Left cardiac atrium (tissue), 4 donors: ENCODE measurements at regions not wholly inside any gene's neighbourhood (a gene's known extent, or its start where the extent isn't known, plus 50 kb on each side); places are given as distances from the start of the nearest gene placed in this dataset.
A peak's percentile ranks its signal among the peaks of the same experiment; 100 is the strongest.

ENCODE experiments used
- ATAC-seq, 2 donors: fragments of 200-7000 bp; cut with Tn5 transposase; one replicate each; pipeline ENCODE4 v1.9.1; 2020; ENCODE audit warnings: mild to moderate bottlenecking in 2 of 2, moderate library complexity in 2 of 2
- DNase-seq: peaks from one replicate; pipeline ENCODE4 v3.0.0-alpha.2; 2020
- intact Hi-C, 2 donors: fragments of 100-400 bp; cut with DNase I; formaldehyde crosslinking; loops; one replicate each; pipeline versions ENCODE4 v1.14.1 to v1.15.1; 2022 to 2023
- donor health status: DM: no; HTN: yes; CAD: no.
- donor health status: DM: no; HTN: yes; CAD: no; lungs with severe emphysema.
- donor health status: DM: yes; HTN: yes; CAD: no.
- donor health status: Dilated cardiomyopathy.

GRCh38 chr12:47562201-47562600, 143.6 kb downstream of the RPAP3 start:
- no peak for ATAC-seq
- intact Hi-C loops, result no loop called here
- no peak for DNase-seq

DNA sequence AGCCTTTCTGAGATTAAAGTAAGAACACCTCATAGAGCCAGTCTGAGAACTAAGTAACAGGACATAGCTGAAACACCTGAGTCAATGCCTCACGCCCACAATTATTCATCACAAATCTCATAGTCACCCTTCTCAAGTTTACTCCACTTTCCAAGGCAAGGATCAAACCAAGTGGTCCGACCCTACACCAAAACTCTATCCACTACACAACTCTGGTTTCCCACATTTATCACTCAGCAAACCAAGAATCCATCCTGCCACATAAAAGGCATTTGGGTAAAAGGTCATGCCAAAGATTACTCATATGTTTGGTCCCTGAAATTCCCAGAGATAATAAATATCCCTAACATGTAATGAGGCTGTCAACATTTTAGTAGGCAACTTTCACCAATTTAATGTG, 144.1 kb downstream of the RPAP3 start:
- DNase-seq (no peak), ATAC-seq (no peak)
- intact Hi-C loops, result no loop called here

DNA sequence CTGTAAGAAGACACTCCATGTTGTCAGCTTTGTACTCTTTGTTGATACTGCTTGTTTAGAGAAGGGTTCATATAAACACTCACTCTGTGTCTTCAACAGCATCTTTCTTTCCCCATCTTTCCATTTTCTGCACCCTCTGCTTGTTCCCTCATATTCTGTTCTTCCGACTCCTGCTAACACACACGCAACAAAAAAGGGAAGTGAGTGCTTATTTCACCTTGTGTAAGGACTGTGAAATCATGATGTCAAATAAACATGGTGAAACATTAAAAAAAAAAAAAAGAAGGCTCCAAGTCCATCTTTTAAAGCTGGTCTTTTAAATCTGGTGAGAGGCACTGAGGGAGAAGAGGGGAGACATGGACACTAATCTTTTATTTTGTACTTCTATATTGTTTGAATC, 145.4 kb downstream of the RPAP3 start:
- DNase-seq (no peak), ATAC-seq (no peak)
- intact Hi-C loops, result no loop called here

DNA sequence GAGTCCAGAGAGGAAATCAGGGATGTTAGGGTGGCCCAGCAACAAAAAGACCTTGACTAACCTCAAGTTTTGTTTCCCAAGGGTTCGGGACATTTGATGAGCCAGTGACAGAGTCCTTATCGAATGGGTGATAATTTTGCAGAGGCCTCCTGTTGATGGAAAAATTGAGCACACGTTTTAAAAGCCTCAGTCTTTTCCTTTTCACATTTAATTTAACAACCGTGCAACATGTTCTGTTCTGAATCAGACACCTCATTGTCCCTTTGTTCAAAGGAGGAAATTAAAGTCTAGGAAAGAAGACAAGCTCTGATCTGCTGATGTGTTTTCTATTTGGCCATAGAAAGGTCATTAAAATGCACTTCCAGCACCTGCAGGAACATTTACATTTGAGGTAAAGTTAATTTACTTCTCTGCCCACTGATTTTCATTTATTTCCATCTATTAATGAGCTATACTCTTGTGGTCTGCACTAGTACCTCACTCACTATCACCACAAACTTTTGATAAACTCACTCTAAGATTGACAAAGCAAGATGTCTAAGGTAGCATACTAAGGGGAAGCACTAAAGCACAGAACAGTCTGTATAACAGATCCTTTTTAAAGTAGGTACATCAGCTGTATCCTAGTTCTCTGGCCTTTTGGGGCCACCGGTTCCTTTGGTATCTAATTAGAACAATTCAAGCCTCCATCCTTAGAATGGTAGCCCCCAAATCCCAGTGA, 147.0 kb downstream of the RPAP3 start:
- ATAC-seq, result no peak
- intact Hi-C loops, result no loop called here
- DNase-seq, result no peak

- ATAC-seq, result no peak
- no peak for DNase-seq
- intact Hi-C loops, result no loop called here
Measured at GRCh38 chr12:47557386-47557785, 148.4 kb downstream of the RPAP3 start.

GRCh38 chr12:47556261-47557030, 149.4 kb downstream of the RPAP3 start:
- DNase-seq (no peak), ATAC-seq (no peak)
- intact Hi-C loops, result no loop called here

- ATAC-seq (no peak), DNase-seq (no peak)
Measured at GRCh38 chr12:47554046-47554653, 151.7 kb downstream of the RPAP3 start.

DNA sequence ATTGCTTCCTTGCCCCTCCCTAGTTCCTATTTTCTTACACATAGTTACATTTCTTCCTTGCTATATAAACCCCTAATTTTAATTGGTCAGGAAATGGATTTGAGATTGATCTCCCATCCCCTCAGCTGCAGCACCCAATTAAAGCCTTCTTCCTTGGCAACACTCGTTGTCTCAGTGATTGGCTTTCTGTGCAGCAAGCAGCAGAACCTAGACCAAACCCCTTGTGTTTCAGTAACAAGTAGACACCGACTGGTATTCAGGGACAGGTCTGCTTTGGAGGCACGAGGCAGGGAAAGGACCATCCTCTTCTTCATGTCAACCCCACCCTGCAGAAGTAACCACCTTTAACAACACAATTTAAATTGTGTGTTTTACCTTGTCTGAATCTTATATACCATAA, 152.6 kb downstream of the RPAP3 start:
- intact Hi-C loops, result no loop called here
- DNase-seq (no peak), ATAC-seq (no peak)

More at GRCh38 chr12:47554046-47554653, 151.7 kb downstream of the RPAP3 start:
- intact Hi-C loops, result no loop called here

DNA sequence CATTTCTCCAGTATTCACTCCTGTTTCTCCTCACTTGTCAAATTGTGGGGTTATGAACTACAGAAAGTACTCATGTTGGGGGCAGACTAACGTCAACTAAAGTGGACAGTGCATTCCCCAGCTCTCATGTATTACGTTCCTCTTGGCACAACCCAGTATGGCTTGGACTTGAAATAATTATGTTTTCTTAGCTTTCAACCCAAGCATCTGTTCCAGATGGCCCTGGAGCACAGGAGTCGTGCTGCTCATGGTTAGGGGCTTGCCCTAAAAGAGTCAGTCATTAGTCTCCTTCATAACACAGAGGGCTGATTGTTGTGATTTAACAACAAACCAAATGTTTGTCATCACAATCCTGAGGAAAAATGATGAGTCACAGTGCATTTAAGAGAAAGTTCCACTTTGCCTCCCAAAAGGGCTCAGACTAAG, 154.4 kb downstream of the RPAP3 start:
- intact Hi-C loops, result no loop called here
- DNase-seq (peak; percentile 26), ATAC-seq (peak; percentile 47 to 98)

DNA sequence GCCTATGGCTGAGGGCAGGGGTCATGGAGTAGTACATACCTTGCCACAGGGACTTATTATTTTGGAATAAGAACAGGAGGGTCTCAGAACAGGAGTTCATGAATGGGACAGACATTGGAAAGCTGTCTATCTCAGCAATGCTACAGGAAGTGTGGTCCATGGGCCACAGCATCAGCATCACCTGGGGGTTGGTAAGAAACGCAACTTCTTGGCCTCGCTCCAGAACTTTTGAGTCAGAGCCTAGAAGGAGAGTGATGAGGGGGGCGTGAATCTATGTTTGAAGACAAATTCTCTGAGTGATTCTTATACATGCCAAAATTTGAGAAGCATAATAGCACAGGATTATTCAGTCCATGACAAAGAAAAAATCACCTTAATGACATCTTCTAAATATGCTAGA, 156.6 kb downstream of the RPAP3 start:
- DNase-seq (no peak), ATAC-seq (no peak)
- intact Hi-C loops, result no loop called here

GRCh38 chr12:47548401-47548800, 157.4 kb downstream of the RPAP3 start:
- ATAC-seq (no peak), DNase-seq (no peak)
- intact Hi-C loops, result no loop called here

- no peak for DNase-seq
- no peak for ATAC-seq
- intact Hi-C loops, result no loop called here
Measured at GRCh38 chr12:47547077-47547476, 158.8 kb downstream of the RPAP3 start.

GRCh38 chr12:47545938-47546609, 159.8 kb downstream of the RPAP3 start:
- ATAC-seq (peak in 1 of 2 donors; percentile 96), DNase-seq (no peak)
- intact Hi-C loops, result no loop called here

- DNase-seq, result no peak
- no peak for ATAC-seq
- intact Hi-C loops, result no loop called here
Measured at GRCh38 chr12:47534695-47535094, 171.1 kb downstream of the RPAP3 start.

- no peak for DNase-seq
- ATAC-seq, result no peak
- intact Hi-C loops, result no loop called here
Measured at GRCh38 chr12:47530050-47530449, 175.8 kb downstream of the RPAP3 start.

- no peak for DNase-seq
- ATAC-seq, result no peak
- intact Hi-C loops, result no loop called here
Measured at GRCh38 chr12:47527816-47528215, 178.0 kb downstream of the RPAP3 start.

GRCh38 chr12:47520029-47520428, 185.8 kb downstream of the RPAP3 start:
- DNase-seq (no peak), ATAC-seq (no peak)
- intact Hi-C loops, result no loop called here

DNA sequence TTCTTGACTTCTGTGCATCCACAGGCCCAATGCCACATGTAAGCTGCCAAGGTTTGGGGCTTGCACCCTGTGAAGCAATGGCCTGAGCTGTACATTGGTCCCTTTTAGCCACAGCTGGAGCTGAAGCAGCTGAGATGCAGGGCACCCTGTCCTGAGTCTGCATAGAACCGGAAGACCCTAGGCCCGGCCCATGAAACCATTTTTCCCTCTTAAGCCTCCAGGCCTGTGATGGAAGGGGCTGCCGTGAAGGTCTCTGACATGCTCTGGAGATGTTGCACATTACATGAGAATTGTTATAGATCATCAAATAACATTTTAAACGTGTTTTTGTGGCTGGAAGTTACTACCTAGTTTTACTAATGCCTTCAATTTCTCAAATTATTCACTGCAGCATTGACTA, 188.7 kb downstream of the RPAP3 start:
- ATAC-seq, result no peak
- no peak for DNase-seq
- intact Hi-C loops, result no loop called here

DNA sequence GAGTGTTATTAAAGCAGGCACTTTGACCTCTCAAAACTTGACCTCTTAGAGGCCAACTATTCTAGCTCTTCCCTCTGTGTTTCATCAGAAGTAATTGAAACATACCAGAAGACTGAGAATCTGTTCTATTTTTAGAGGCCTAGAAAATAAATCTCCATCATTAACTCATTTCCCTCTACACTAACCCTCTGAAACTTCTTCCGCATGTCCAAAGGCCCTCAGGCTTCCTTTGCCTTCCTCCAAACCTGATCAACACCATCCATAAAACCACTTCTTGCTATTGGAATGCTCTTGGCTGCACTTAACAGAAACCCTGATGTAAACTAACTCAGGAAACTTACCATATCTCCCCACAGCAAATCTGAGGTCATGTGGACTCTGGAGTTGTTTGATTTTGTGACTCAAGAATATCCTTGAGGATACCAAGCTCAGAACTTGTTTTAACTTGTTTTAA, 196.4 kb downstream of the RPAP3 start:
- no peak for DNase-seq
- ATAC-seq, result no peak
- intact Hi-C loops, result no loop called here

DNA sequence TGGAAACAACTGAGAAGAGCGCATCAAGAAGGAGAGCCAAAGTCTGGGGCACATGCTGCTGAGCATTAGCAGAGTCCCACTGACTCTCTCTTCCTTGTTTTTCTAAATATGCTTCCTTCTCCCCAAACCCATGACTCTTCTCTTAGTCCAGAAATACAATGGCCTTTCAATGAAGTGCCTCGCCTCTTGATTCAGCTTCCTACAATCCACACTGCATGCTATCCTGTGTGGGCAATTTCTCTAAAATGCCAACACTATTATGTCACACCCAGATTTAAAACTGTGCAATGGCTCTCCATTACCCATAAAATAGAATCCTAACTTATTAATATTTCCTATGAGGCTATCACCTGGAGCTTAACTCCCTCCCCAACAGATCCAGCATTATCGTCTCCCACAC, 198.6 kb downstream of the RPAP3 start:
- DNase-seq (no peak), ATAC-seq (no peak)
- intact Hi-C loops, result no loop called here
